Inferior parietal cortex (tissue), 1 donor: ENCODE measurements at regions not wholly inside any gene's neighbourhood (a gene's known extent, or its start where the extent isn't known, plus 50 kb on each side); places are given as distances from the start of the nearest gene placed in this dataset.

Experiments used
- DNase-seq: peaks from one replicate; pipeline ENCODE4 v3.0.0-alpha.2; 2016; ENCODE audit errors: extremely low spot score

DNA sequence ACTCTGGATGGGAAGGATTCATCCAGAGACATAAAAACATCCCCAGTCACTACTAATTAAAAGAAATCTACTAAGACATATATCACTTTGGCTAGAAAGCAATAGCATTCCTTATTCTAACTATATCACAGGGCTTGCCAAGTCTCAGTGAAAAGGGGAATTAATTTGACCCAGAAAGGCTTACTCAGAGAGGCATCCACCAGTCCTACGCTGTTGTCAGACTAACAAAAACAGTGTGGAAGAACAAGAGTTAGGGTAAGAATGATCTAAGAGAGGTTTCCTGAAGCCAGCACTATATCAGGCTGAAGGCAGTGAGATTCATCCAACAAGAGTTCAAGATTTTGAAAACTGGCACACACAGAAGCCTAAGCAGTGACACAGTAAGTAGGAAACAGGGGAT is 126.1 kb downstream of the GDAP2 start:
- no peak for DNase-seq

GRCh38 chr1:117809764-117810163 is 119.7 kb downstream of the GDAP2 start:
- DNase-seq, result no peak

DNA sequence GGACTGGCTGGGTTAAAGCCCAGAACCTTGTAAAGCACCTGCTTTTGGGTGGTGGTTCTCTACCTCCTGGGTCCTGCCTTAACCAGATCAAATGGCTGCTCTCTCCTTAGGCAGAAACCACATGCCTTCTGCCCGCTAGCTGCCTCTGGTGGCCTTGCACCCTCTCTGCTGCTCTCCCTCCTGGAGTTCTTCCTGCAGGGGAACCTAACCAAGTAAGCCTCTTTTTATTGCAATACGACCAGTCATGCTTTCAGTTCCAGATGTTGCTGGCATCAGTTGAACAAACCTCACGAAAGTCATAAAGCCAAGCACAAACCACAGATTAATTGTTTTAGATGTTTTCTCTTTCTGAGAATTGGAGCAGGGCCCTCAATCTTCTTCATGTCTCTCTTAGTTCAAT is 118.9 kb downstream of the GDAP2 start:
- no peak for DNase-seq

- DNase-seq, result no peak
Observed at GRCh38 chr1:117812869-117813511, 116.4 kb downstream of the GDAP2 start.
